H1 (cell line): ENCODE measurements at regions not wholly inside any gene's neighbourhood (a gene's known extent, or its start where the extent isn't known, plus 50 kb on each side); places are given as distances from the start of the nearest gene placed in this dataset.

ENCODE experiments used
- CTCF ChIA-PET: fragments of 300-600 bp; sonication (Branson Sonifier 250); formaldehyde crosslinking; loops from one replicate; lab custom pipeline; 2021; ENCODE audit not compliant: partially characterized antibody; lab: Charles Lee
- POLR2A ChIA-PET: fragments of 300-600 bp; sonication (Branson Sonifier 250); formaldehyde crosslinking; loops from one replicate; lab custom pipeline; 2021; ENCODE audit warnings: inconsistent platforms; ENCODE audit not compliant: partially characterized antibody; lab: Charles Lee
- DNase-seq, 2 experiments: peaks; one replicate each; pipeline versions ENCODE4 v3.0.0 to v3.0.0-alpha.2; 2010 to 2022; ENCODE audit warnings: low spot score in 2 of 2, low read depth in 1 of 2, mixed read lengths in 1 of 2
- FAIRE-seq: peaks from 2 replicates; lab custom pipeline; 2011; peaks lifted over from hg19 to GRCh38; lab: Jason Lieb, UNC
- H2AFZ ChIP-seq: 2 replicates; pipeline ENCODE4 v1.8.1; 2012; ENCODE audit warnings: low read length, inconsistent platforms
- H2AK5ac ChIP-seq: 2 replicates; pipeline ENCODE4 v1.6.1; 2013; ENCODE audit warnings: low read depth, low read length
- H2BK120ac ChIP-seq: replicated peaks from 2 replicates; pipeline ENCODE3; 2013; ENCODE audit warnings: low read depth, low read length, inconsistent platforms
- H2BK12ac ChIP-seq: 2 replicates; pipeline ENCODE4 v1.6.1; 2013; ENCODE audit warnings: low read depth, low read length
- H2BK15ac ChIP-seq: 2 replicates; pipeline ENCODE4 v1.6.1; 2013; ENCODE audit warnings: low read length
- H2BK20ac ChIP-seq: 2 replicates; pipeline ENCODE4 v1.6.1; 2013; ENCODE audit warnings: low read length
- H2BK5ac ChIP-seq: 2 replicates; pipeline ENCODE4 v1.6.1; 2013; ENCODE audit warnings: low read depth, low read length
- H3K14ac ChIP-seq: 2 replicates; pipeline ENCODE4 v1.6.1; 2013; ENCODE audit warnings: inconsistent platforms; ENCODE audit not compliant: insufficient read length
- H3K18ac ChIP-seq: 2 replicates; pipeline ENCODE4 v1.6.1; 2013; ENCODE audit warnings: low read length; ENCODE audit errors: extremely low read depth
- H3K23ac ChIP-seq: 2 replicates; pipeline ENCODE4 v1.6.1; 2013; ENCODE audit warnings: inconsistent platforms; ENCODE audit not compliant: insufficient read length
- H3K23me2 ChIP-seq: 2 replicates; pipeline ENCODE4 v1.6.1; 2013; ENCODE audit warnings: low read depth, low read length
- H3K27ac ChIP-seq: 2 replicates; pipeline ENCODE4 v1.6.1; 2011; ENCODE audit warnings: low read depth, low read length, inconsistent platforms
- H3K27me3 ChIP-seq, 4 experiments: replicated peaks in 1 of 4; 1 replicate in 1 of 4; 2 replicates in 3 of 4; pipeline versions ENCODE4 v1.6.1 to v1.8.1; 2011 to 2013; ENCODE audit warnings: low read length in 3 of 4, mild to moderate bottlenecking in 3 of 4, inconsistent platforms in 2 of 4, mixed read lengths in 2 of 4, moderate library complexity in 1 of 4; ENCODE audit not compliant: control insufficient read depth in 3 of 4, insufficient read depth in 3 of 4; ENCODE audit errors: extremely low read depth in 1 of 4
- H3K36me3 ChIP-seq, 4 experiments: 2 replicates each; pipeline versions ENCODE4 v1.6.1 to v1.8.1; 2011 to 2013; ENCODE audit warnings: mild to moderate bottlenecking in 4 of 4, low read length in 3 of 4, moderate library complexity in 2 of 4, control low read depth in 1 of 4, inconsistent platforms in 1 of 4; ENCODE audit not compliant: insufficient read depth in 4 of 4, control insufficient read depth in 2 of 4
- H3K4ac ChIP-seq: replicated peaks from 2 replicates; pipeline ENCODE3; 2013; ENCODE audit warnings: low read length, low read depth, mixed read lengths, inconsistent platforms; ENCODE audit not compliant: insufficient read length
- H3K4me1 ChIP-seq, 4 experiments: replicated peaks in 1 of 4; 1 replicate in 1 of 4; 2 replicates in 3 of 4; pipeline versions ENCODE4 v1.6.1 to v1.8.1; 2011 to 2013; ENCODE audit warnings: low read length in 3 of 4, inconsistent platforms in 2 of 4, mixed read lengths in 1 of 4; ENCODE audit not compliant: insufficient read depth in 4 of 4, control insufficient read depth in 3 of 4
- H3K4me2 ChIP-seq, 2 experiments: 2 replicates each; pipeline versions ENCODE4 v1.6.1 to v1.8.1; 2011 to 2013; ENCODE audit warnings: low read depth in 2 of 2, low read length in 2 of 2, control low read depth in 1 of 2, inconsistent platforms in 1 of 2, mild to moderate bottlenecking in 1 of 2; ENCODE audit not compliant: insufficient read depth in 1 of 2
- H3K4me3 ChIP-seq, 4 experiments: fragments of 200-600, 300-600 bp in 1 of 4; sonication (generic), shearing (Covaris generic), sonication (Bioruptor Twin) in 1 of 4; 2 replicates each; pipeline versions ENCODE4 v1.5.1 to v1.8.1; 2011 to 2016; ENCODE audit warnings: low read length in 4 of 4, low read depth in 3 of 4, control low read depth in 2 of 4, inconsistent platforms in 2 of 4, mild to moderate bottlenecking in 2 of 4, mixed read lengths in 1 of 4, moderate library complexity in 1 of 4; ENCODE audit not compliant: insufficient read depth in 2 of 4; ENCODE audit errors: extremely low read depth in 1 of 4
- H3K56ac ChIP-seq: replicated peaks from 2 replicates; pipeline ENCODE3; 2013; ENCODE audit warnings: low read depth, mild to moderate bottlenecking, mixed read lengths, low read length, inconsistent platforms; ENCODE audit not compliant: insufficient read length
- H3K79me1 ChIP-seq: 2 replicates; pipeline ENCODE4 v1.6.1; 2013; ENCODE audit warnings: low read depth, low read length, control low read depth
- H3K79me2 ChIP-seq, 2 experiments: 2 replicates each; pipeline versions ENCODE4 v1.6.1 to v1.8.1; 2012 to 2013; ENCODE audit warnings: low read length in 2 of 2, mild to moderate bottlenecking in 2 of 2, inconsistent platforms in 1 of 2; ENCODE audit not compliant: insufficient read depth in 2 of 2, control insufficient read depth in 1 of 2
- H3K9ac ChIP-seq, 4 experiments: replicated peaks in 1 of 4; 1 replicate in 1 of 4; 2 replicates in 3 of 4; pipeline versions ENCODE4 v1.6.1 to v1.8.1; 2011 to 2013; ENCODE audit warnings: low read depth in 3 of 4, low read length in 3 of 4, control low read depth in 2 of 4, mild to moderate bottlenecking in 2 of 4, moderate library complexity in 2 of 4, inconsistent platforms in 1 of 4; ENCODE audit errors: extremely low read depth in 1 of 4
- H3K9me3 ChIP-seq, 2 experiments: 2 replicates each; pipeline versions ENCODE4 v1.6.1 to v1.8.1; 2012 to 2013; ENCODE audit warnings: mild to moderate bottlenecking in 2 of 2, moderate library complexity in 2 of 2, control low read depth in 1 of 2, inconsistent platforms in 1 of 2, low read depth in 1 of 2, low read length in 1 of 2, mixed read lengths in 1 of 2; ENCODE audit not compliant: insufficient read depth in 2 of 2
- H4K20me1 ChIP-seq, 2 experiments: replicated peaks in 1 of 2; 2 replicates each; pipeline versions ENCODE3 to v1.8.1; 2011 to 2013; ENCODE audit warnings: inconsistent platforms in 2 of 2, low read length in 2 of 2, mild to moderate bottlenecking in 1 of 2; ENCODE audit not compliant: insufficient read depth in 2 of 2, control insufficient read depth in 1 of 2
- H4K5ac ChIP-seq: 2 replicates; pipeline ENCODE4 v1.6.1; 2013; ENCODE audit warnings: low read length, low read depth, mixed read lengths, inconsistent platforms; ENCODE audit not compliant: insufficient read length
- H4K8ac ChIP-seq: 2 replicates; pipeline ENCODE4 v1.8.0; 2013; ENCODE audit warnings: mild to moderate bottlenecking, moderate library complexity, low read length, inconsistent platforms; ENCODE audit not compliant: insufficient read depth; ENCODE audit errors: extremely low read depth
- H4K91ac ChIP-seq: replicated peaks from 2 replicates; pipeline ENCODE3; 2013; ENCODE audit warnings: low read length, mixed read lengths, inconsistent platforms; ENCODE audit not compliant: insufficient read length
- CBX5 ChIP-seq: fragments of 300-800, 300-1000 bp; sonication (generic); IDR thresholded peaks from 2 replicates; pipeline ENCODE4 v1.7.1; 2016; ENCODE audit warnings: antibody characterized with exemption, low read length, low read depth
- CBX8 ChIP-seq: fragments of 300-800, 300-1000 bp; sonication (generic); IDR thresholded peaks from 2 replicates; pipeline ENCODE4 v1.7.1; 2016; ENCODE audit warnings: low read depth, low read length, borderline replicate concordance
- CHD2 ChIP-seq: IDR thresholded peaks from 2 replicates; pipeline ENCODE4 v1.6.1; 2012; ENCODE audit warnings: low read length, improper control_type of control experiment
- CTBP2 ChIP-seq: IDR thresholded peaks from 2 replicates; pipeline ENCODE4 v1.7.0; 2011; ENCODE audit warnings: borderline replicate concordance, mild to moderate bottlenecking, moderate library complexity, mixed read lengths, low read length; ENCODE audit not compliant: insufficient read depth, insufficient read length
- E2F6 ChIP-seq: IDR thresholded peaks from 2 replicates; pipeline ENCODE4 v1.6.1; 2012; ENCODE audit warnings: inconsistent platforms
- GTF2F1 ChIP-seq: IDR thresholded peaks from 2 replicates; pipeline ENCODE4 v1.6.1; 2012; ENCODE audit warnings: low read depth, low read length, improper control_type of control experiment, borderline replicate concordance
- JUN ChIP-seq: IDR thresholded peaks from 2 replicates; pipeline ENCODE4 v1.6.1; 2011; ENCODE audit warnings: low read depth, mild to moderate bottlenecking, improper control_type of control experiment, low read length
- NANOG ChIP-seq: IDR thresholded peaks from 2 replicates; pipeline ENCODE4 v1.6.1; 2011; ENCODE audit warnings: low read length, low read depth, mild to moderate bottlenecking, inconsistent platforms; ENCODE audit not compliant: insufficient read depth, poor library complexity, severe bottlenecking
- RXRA ChIP-seq: IDR thresholded peaks from 2 replicates; pipeline ENCODE4 v1.6.1; 2011; ENCODE audit warnings: low read depth, mild to moderate bottlenecking, low read length, moderate library complexity; ENCODE audit not compliant: insufficient read depth
- SAP30 ChIP-seq: fragments of 300-600 bp; sonication (generic); IDR thresholded peaks from 2 replicates; pipeline ENCODE4 v1.7.1; 2012; ENCODE audit warnings: low read length, moderate library complexity, mild to moderate bottlenecking, inconsistent platforms; ENCODE audit not compliant: insufficient read depth, insufficient replicate concordance
- SIRT6 ChIP-seq: IDR thresholded peaks from one replicate; pipeline ENCODE4 v1.7.1; 2012; ENCODE audit warnings: low read length, inconsistent platforms
- SUZ12 ChIP-seq: fragments of 200-600 bp; sonication (generic); IDR thresholded peaks from 2 replicates; pipeline ENCODE4 v1.6.1; 2012; ENCODE audit warnings: mild to moderate bottlenecking, inconsistent platforms, low read length, moderate library complexity, mixed read lengths
- TBP ChIP-seq: IDR thresholded peaks from 2 replicates; pipeline ENCODE4 v1.6.1; 2011; ENCODE audit warnings: low read depth, low read length, improper control_type of control experiment
- WGBS, 2 experiments: shearing (Covaris generic) in 1 of 2; methylation state at CpG; one replicate each; pipeline versions ENCODE4 v1.1.6 to v1.1.7; 2013 to 2015; ENCODE audit warnings: low lambda C conversion rate in 2 of 2, mixed read lengths in 2 of 2, inconsistent platforms in 1 of 2, low coverage in 1 of 2, missing lambda C conversion rate in 1 of 2; ENCODE audit not compliant: insufficient replicate concordance in 2 of 2, insufficient coverage in 1 of 2, insufficient read length in 1 of 2; ENCODE audit errors: extremely low coverage in 1 of 2, missing lambda C conversion rate in 1 of 2; 5-methylcytosine and 5-hydroxymethylcytosine counted together

GRCh38 chr22:49660321-49660720 lies 167.4 kb downstream of the BRD1 start:
- Histone ChIP-seq H2AFZ (no peak overlapping the region), H3K9me3 (no peaks in the 10 kb centered on the region), H3K27me3 (0 out of 7 replicates have a peak, but pooled peaks cover 0 to 3% (median 1%) of the 10 kb centered on the region in 4 experiments), H4K91ac (no peak overlapping the region), H4K20me1 (no peaks in the 10 kb centered on the region), H3K79me1 (no peaks in the 10 kb centered on the region), H3K4me2 (no peak overlapping the region), H3K23me2 (no peaks in the 10 kb centered on the region), H2BK120ac (no peak overlapping the region), H2BK12ac (no peak overlapping the region), H3K27ac (no peak overlapping the region), H4K8ac (no peak overlapping the region), H3K56ac (no peak overlapping the region), H3K23ac (no peak overlapping the region), H2AK5ac (no peak overlapping the region), H2BK5ac (no peak overlapping the region), H3K14ac (no peak overlapping the region), H3K18ac (no peak overlapping the region), H3K4me1 (peaks cover 0 to 5% (median 3%) of the 10 kb centered on the region in 4 experiments; a peak in 4 of 7 replicates), H3K79me2 (no peaks in the 10 kb centered on the region), H2BK20ac (no peak overlapping the region), H3K4ac (no peak overlapping the region), H4K5ac (no peak overlapping the region), H2BK15ac (no peak overlapping the region), H3K4me3 (no peak overlapping the region), H3K36me3 (no peaks in the 10 kb centered on the region), H3K9ac (no peak overlapping the region)
- DNase-seq (no peak), FAIRE-seq (no peak)
- TF ChIP-seq E2F6 (no peak), CBX5 (no peak), CBX8 (no peak), GTF2F1 (no peak), CTBP2 (no peak), NANOG (no peak), SUZ12 (no peak), RXRA (no peak), JUN (no peak), SIRT6 (no peak), CHD2 (no peak), SAP30 (no peak), TBP (no peak)
- ChIA-PET CTCF (interaction anchor here (1.1 to 1.2 kb wide), 2 partner anchors 9 to 41 kb away, joined by 3 to 4 read pairs; no protein-coding TSS in a partner anchor), POLR2A (no interaction called here)
- WGBS, 2 experiments, result 93% methylated on average over 16 of the region's 16 CpGs; no CpG with 5 or more reads in 1 of the 2 experiments
